CD14-positive monocyte (primary cell): ENCODE measurements at regions not wholly inside any gene's neighbourhood (a gene's known extent, or its start where the extent isn't known, plus 50 kb on each side); places are given as distances from the start of the nearest gene placed in this dataset.

ENCODE experiments used
- DNase-seq, 3 donors: peaks; one replicate each; pipeline ENCODE4 v3.0.0-alpha.2; 2011 to 2022
- H2AFZ ChIP-seq: 2 replicates; pipeline ENCODE4 v1.6.0; 2012; ENCODE audit warnings: mild to moderate bottlenecking, low read depth, low read length, inconsistent platforms; ENCODE audit not compliant: insufficient read depth, poor library complexity, severe bottlenecking
- H3K27ac ChIP-seq, 2 donors: 1 replicate in 1 of 2; 2 replicates in 1 of 2; pipeline ENCODE4 v1.5.1; 2012 to 2013; ENCODE audit warnings: low read length in 2 of 2, control low read depth in 1 of 2, inconsistent platforms in 1 of 2, low read depth in 1 of 2, mild to moderate bottlenecking in 1 of 2
- H3K27me3 ChIP-seq, 2 donors: one replicate each; pipeline versions ENCODE4 v1.6.0 to v1.6.1; 2011 to 2013; ENCODE audit warnings: low read length in 2 of 2; ENCODE audit not compliant: control insufficient read depth in 2 of 2, insufficient read depth in 2 of 2
- H3K36me3 ChIP-seq, 2 donors: replicated peaks in 1 of 2; 1 replicate in 1 of 2; 2 replicates in 1 of 2; pipeline versions ENCODE4 v1.5.1 to v1.6.1; 2012 to 2013; ENCODE audit warnings: low read length in 2 of 2, control low read depth in 1 of 2, inconsistent platforms in 1 of 2, mild to moderate bottlenecking in 1 of 2; ENCODE audit not compliant: insufficient read depth in 2 of 2, control insufficient read depth in 1 of 2
- H3K4me1 ChIP-seq, 2 donors: 1 replicate in 1 of 2; 2 replicates in 1 of 2; pipeline versions ENCODE4 v1.5.1 to v1.6.1; 2012 to 2013; ENCODE audit warnings: low read length in 2 of 2, control low read depth in 1 of 2, inconsistent platforms in 1 of 2, mild to moderate bottlenecking in 1 of 2, moderate library complexity in 1 of 2; ENCODE audit not compliant: insufficient read depth in 2 of 2, control insufficient read depth in 1 of 2
- H3K4me2 ChIP-seq: replicated peaks from 2 replicates; pipeline ENCODE3; 2012; ENCODE audit warnings: low read length, moderate library complexity, mild to moderate bottlenecking; ENCODE audit not compliant: poor library complexity, severe bottlenecking; ENCODE audit errors: extremely low read depth
- H3K4me3 ChIP-seq, 3 experiments: fragments of 200-600 bp in 1 of 3; sonication (generic) in 1 of 3; replicated peaks in 1 of 3; 1 replicate in 2 of 3; 2 replicates in 1 of 3; pipeline ENCODE4 v1.5.1; 2011 to 2013; ENCODE audit warnings: low read length in 3 of 3, mild to moderate bottlenecking in 3 of 3, control low read depth in 2 of 3, low read depth in 2 of 3, inconsistent platforms in 1 of 3, moderate library complexity in 1 of 3
- H3K79me2 ChIP-seq: 2 replicates; pipeline ENCODE4 v1.6.0; 2012; ENCODE audit warnings: mild to moderate bottlenecking, control low read depth, inconsistent platforms, low read length, moderate library complexity; ENCODE audit not compliant: insufficient read depth
- H3K9ac ChIP-seq: 2 replicates; pipeline ENCODE4 v1.6.0; 2017; ENCODE audit warnings: low read length, mild to moderate bottlenecking; ENCODE audit not compliant: insufficient read depth, poor library complexity, severe bottlenecking
- H3K9me3 ChIP-seq, 2 donors: replicated peaks in 1 of 2; 1 replicate in 1 of 2; 2 replicates in 1 of 2; pipeline versions ENCODE4 v1.5.1 to v1.6.1; 2012 to 2013; ENCODE audit warnings: low read length in 2 of 2, control low read depth in 1 of 2; ENCODE audit not compliant: control insufficient read depth in 1 of 2, insufficient read depth in 1 of 2
- H4K20me1 ChIP-seq: 2 replicates; pipeline ENCODE4 v1.6.0; 2012; ENCODE audit warnings: mild to moderate bottlenecking, low read length, control low read depth, moderate library complexity; ENCODE audit not compliant: insufficient read depth
- H3K27ac Mint-ChIP-seq, 7 donors: one replicate each; pipeline ENCODE4 v1.8.0; 2020; ENCODE audit warnings: mild to moderate bottlenecking in 7 of 7, mixed read lengths in 7 of 7, moderate library complexity in 6 of 7, inconsistent platforms in 2 of 7
- H3K27me3 Mint-ChIP-seq, 3 donors: one replicate each; pipeline ENCODE4 v1.8.0; 2021 to 2022; ENCODE audit warnings: low read depth in 3 of 3, mild to moderate bottlenecking in 3 of 3, mixed read lengths in 3 of 3, moderate library complexity in 3 of 3, inconsistent platforms in 1 of 3
- H3K36me3 Mint-ChIP-seq, 2 donors: one replicate each; pipeline ENCODE4 v1.8.0; 2020; ENCODE audit warnings: mixed read lengths in 2 of 2, inconsistent platforms in 1 of 2, mild to moderate bottlenecking in 1 of 2
- H3K4me1 Mint-ChIP-seq: one replicate; pipeline ENCODE4 v1.8.0; 2020; ENCODE audit warnings: mild to moderate bottlenecking, mixed read lengths
- H3K4me3 Mint-ChIP-seq, 2 donors: one replicate each; pipeline ENCODE4 v1.8.0; 2020; ENCODE audit warnings: mild to moderate bottlenecking in 2 of 2, mixed read lengths in 2 of 2, moderate library complexity in 1 of 2
- H3K9me3 Mint-ChIP-seq, 7 donors: one replicate each; pipeline ENCODE4 v1.8.0; 2020 to 2022; ENCODE audit warnings: mixed read lengths in 7 of 7, mild to moderate bottlenecking in 6 of 7, moderate library complexity in 6 of 7, inconsistent platforms in 2 of 7
- CTCF ChIP-seq: fragments of 200-600 bp; IDR thresholded peaks from one replicate; pipeline ENCODE4 v1.8.0; 2022; ENCODE audit warnings: antibody characterized with exemption, mild to moderate bottlenecking
- WGBS: methylation state at CpG from one replicate; pipeline ENCODE4 v1.1.5; 2013; ENCODE audit warnings: missing lambda C conversion rate; ENCODE audit not compliant: insufficient coverage; 5-methylcytosine and 5-hydroxymethylcytosine counted together
- intact Hi-C, 2 donors: fragments of 100-400 bp; cut with micrococcal nuclease; formaldehyde crosslinking; loops; one replicate each; pipeline versions ENCODE4 v1.15.0 to v1.15.1; 2023

- no peaks in the 10 kb centered on the region for H3K9me3 ChIP-seq
- peaks cover 0 to 3% (median 0%) of the 10 kb centered on the region in 7 donors for H3K9me3 Mint-ChIP-seq
- no peaks in the 10 kb centered on the region for H3K36me3 ChIP-seq
- no peaks in the 10 kb centered on the region for H3K4me1 Mint-ChIP-seq
- peaks cover 0 to 2% (median 0%) of the 10 kb centered on the region in 3 donors for H3K27me3 Mint-ChIP-seq
- H4K20me1 ChIP-seq: no peaks in the 10 kb centered on the region
- intact Hi-C loops: no loop called here
- H3K27me3 ChIP-seq: no peaks in the 10 kb centered on the region
- H3K4me3 Mint-ChIP-seq: no peak overlapping the region
- no peak overlapping the region for H3K4me2 ChIP-seq
- no peak overlapping the region for H3K9ac ChIP-seq
- H3K36me3 Mint-ChIP-seq: no peaks in the 10 kb centered on the region
- no peak for TF ChIP-seq CTCF
- no peak for DNase-seq
- no peak overlapping the region for H2AFZ ChIP-seq
- H3K79me2 ChIP-seq: no peaks in the 10 kb centered on the region
- no peak overlapping the region for H3K4me3 ChIP-seq
- no peak overlapping the region for H3K27ac ChIP-seq
- no peak overlapping the region for H3K27ac Mint-ChIP-seq
- no peaks in the 10 kb centered on the region for H3K4me1 ChIP-seq
These were observed 1371.7 kb upstream of the PABPC4L start for GRCh38 chr4:135573251-135573650.

DNA sequence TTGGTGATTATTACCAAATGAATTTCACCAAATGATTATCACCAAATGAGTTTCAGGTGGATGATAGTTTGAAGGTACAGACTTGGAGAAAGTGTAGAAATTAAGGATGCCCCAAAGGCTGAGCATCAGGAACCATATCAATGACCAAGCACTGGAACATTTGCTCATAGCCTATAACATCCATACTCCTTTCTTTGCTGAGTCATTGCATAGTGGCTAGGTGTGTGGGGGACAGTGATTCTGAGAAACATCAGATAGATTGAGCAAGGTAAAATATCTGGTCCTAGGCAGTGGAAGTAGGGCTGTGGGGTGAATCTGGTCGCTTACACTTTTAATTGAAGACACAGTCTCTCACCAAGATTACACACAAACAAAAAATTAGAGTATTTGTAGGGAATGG is 1362.5 kb upstream of the PABPC4L start:
- intact Hi-C loops: no loop called here
- WGBS: no CpG with 5 or more reads among the region's 1 CpG
- Histone ChIP-seq H3K36me3 (no peaks in the 10 kb centered on the region), H3K4me2 (no peak overlapping the region), H3K79me2 (no peaks in the 10 kb centered on the region), H3K9me3 (no peaks in the 10 kb centered on the region), H2AFZ (no peak overlapping the region), H3K9ac (no peak overlapping the region), H3K4me3 (no peak overlapping the region), H3K27ac (no peak overlapping the region), H3K4me1 (no peaks in the 10 kb centered on the region), H3K27me3 (no peaks in the 10 kb centered on the region), H4K20me1 (no peaks in the 10 kb centered on the region)
- H3K9me3 Mint-ChIP-seq: peaks cover 0 to 8% (median 2%) of the 10 kb centered on the region in 7 donors
- TF ChIP-seq CTCF: no peak
- H3K4me3 Mint-ChIP-seq: no peak overlapping the region
- no peaks in the 10 kb centered on the region for H3K4me1 Mint-ChIP-seq
- H3K27ac Mint-ChIP-seq: no peak overlapping the region
- DNase-seq: no peak
- H3K36me3 Mint-ChIP-seq: no peaks in the 10 kb centered on the region
- no peaks in the 10 kb centered on the region for H3K27me3 Mint-ChIP-seq
